ENCODE measurements at regions not wholly inside any gene's neighbourhood (a gene's known extent, or its start where the extent isn't known, plus 50 kb on each side); places are given as distances from the start of the nearest gene placed in this dataset.

GRCh38 chr3:75061806-75062205 is 447.3 kb upstream of the CNTN3 start:
- Mint-ChIP-seq H3K27ac (no peak overlapping the region), H3K27me3 (ENCODE audit: low read depth) (no peaks in the 10 kb centered on the region), H3K9me3 (ENCODE audit: insufficient read depth) (peaks cover 7% of the 10 kb centered on the region), H3K4me3 (no peak overlapping the region), H3K4me1 (ENCODE audit: low read depth) (no peaks in the 10 kb centered on the region), H3K36me3 (ENCODE audit: low read depth) (no peaks in the 10 kb centered on the region)
- CTCF ChIA-PET = no interaction called here
- no peak for DNase-seq
- no peak for ATAC-seq
- POLR2A ChIA-PET = no interaction called here

DNA sequence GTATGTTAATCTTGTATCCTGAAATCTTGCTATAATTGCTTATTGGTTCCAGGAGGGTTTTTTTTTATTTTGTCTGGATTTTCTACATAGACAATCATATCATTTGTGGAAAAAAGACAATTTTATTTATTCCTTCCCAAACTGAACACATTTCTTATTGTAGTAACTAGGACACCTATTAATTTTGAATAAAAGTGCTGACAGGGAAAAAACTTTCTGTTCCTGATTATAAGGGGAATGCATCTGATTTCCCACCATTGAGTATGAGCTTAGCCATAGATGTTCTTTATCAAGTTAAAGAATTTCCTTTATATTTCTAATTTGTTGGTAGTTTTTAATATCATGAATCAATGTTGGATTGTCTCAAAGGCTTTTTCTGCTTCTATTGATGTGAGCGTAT is 460.7 kb upstream of the CNTN3 start:
- ChIA-PET POLR2A (no interaction called here), CTCF (no interaction called here)
- Mint-ChIP-seq H3K4me1 (ENCODE audit: low read depth) (no peaks in the 10 kb centered on the region), H3K9me3 (ENCODE audit: insufficient read depth) (peaks cover 12% of the 10 kb centered on the region), H3K4me3 (no peak overlapping the region), H3K36me3 (ENCODE audit: low read depth) (no peaks in the 10 kb centered on the region), H3K27ac (no peak overlapping the region), H3K27me3 (ENCODE audit: low read depth) (no peaks in the 10 kb centered on the region)
- DNase-seq (no peak), ATAC-seq (no peak)

DNA sequence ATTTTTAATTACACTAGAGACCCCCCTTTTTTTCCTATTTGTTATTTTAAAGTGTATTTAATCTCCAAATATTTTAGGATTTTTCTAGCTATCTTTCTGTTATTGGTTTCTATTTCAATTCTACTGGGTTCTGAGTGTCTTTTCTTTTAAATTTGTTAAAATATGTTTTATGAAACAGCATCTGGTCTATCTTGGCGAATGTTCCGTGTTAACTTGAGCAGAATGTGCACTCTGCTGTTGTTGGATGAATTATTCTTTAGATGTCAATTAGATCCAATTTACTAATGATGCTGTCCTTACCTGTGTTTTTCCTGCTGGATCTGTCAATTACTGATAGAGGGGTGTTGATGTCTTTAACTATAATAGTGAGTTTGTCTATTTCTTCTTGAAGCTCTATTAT is 462.0 kb upstream of the CNTN3 start:
- Mint-ChIP-seq H3K4me1 (ENCODE audit: low read depth) (no peaks in the 10 kb centered on the region), H3K27me3 (ENCODE audit: low read depth) (no peaks in the 10 kb centered on the region), H3K27ac (no peak overlapping the region), H3K4me3 (no peak overlapping the region), H3K9me3 (ENCODE audit: insufficient read depth) (peaks cover 16% of the 10 kb centered on the region), H3K36me3 (ENCODE audit: low read depth) (no peaks in the 10 kb centered on the region)
- ATAC-seq (no peak), DNase-seq (no peak)
- ChIA-PET POLR2A (no interaction called here), CTCF (no interaction called here)

GRCh38 chr3:75078290-75078689 is 463.8 kb upstream of the CNTN3 start:
- peaks cover 16% of the 10 kb centered on the region for H3K9me3 Mint-ChIP-seq (ENCODE audit: insufficient read depth)
- H3K27me3 Mint-ChIP-seq (ENCODE audit: low read depth) = no peaks in the 10 kb centered on the region
- H3K36me3 Mint-ChIP-seq (ENCODE audit: low read depth) = no peaks in the 10 kb centered on the region
- ChIA-PET CTCF (no interaction called here), POLR2A (no interaction called here)
- H3K4me3 Mint-ChIP-seq = no peak overlapping the region
- no peak for DNase-seq
- no peak for ATAC-seq
- no peak overlapping the region for H3K27ac Mint-ChIP-seq
- H3K4me1 Mint-ChIP-seq (ENCODE audit: low read depth) = no peaks in the 10 kb centered on the region

DNA sequence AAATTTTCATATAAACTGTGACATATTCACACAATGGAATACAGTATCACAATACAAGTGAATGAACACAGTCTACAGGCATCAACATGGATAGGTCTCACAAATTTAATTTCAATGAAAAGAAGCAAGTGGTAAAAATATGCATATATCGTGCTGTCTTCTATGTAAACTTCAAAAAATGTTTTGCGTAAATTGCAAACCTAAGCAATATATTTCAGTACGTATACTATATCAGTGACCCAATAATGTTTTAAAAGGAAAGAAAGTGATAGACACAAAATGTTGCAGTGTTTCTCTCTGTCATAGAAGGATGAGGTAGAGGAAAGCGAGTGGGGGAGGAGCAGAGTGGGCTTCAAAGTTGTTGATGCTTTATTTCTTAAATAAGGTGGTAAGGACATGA is 468.4 kb upstream of the CNTN3 start:
- peaks cover 7% of the 10 kb centered on the region for H3K9me3 Mint-ChIP-seq (ENCODE audit: insufficient read depth)
- ChIA-PET CTCF (no interaction called here), POLR2A (no interaction called here)
- H3K36me3 Mint-ChIP-seq (ENCODE audit: low read depth) = no peaks in the 10 kb centered on the region
- no peak overlapping the region for H3K27ac Mint-ChIP-seq
- ATAC-seq (no peak), DNase-seq (no peak)
- H3K4me1 Mint-ChIP-seq (ENCODE audit: low read depth) = no peaks in the 10 kb centered on the region
- no peaks in the 10 kb centered on the region for H3K27me3 Mint-ChIP-seq (ENCODE audit: low read depth)
- no peak overlapping the region for H3K4me3 Mint-ChIP-seq

- Mint-ChIP-seq H3K4me1 (ENCODE audit: low read depth) (no peaks in the 10 kb centered on the region), H3K9me3 (ENCODE audit: insufficient read depth) (peaks cover 12% of the 10 kb centered on the region), H3K4me3 (no peak overlapping the region), H3K27me3 (ENCODE audit: low read depth) (no peaks in the 10 kb centered on the region), H3K27ac (no peak overlapping the region), H3K36me3 (ENCODE audit: low read depth) (no peaks in the 10 kb centered on the region)
- ATAC-seq (no peak), DNase-seq (no peak)
- ChIA-PET CTCF (no interaction called here), POLR2A (no interaction called here)
Measured at GRCh38 chr3:75089841-75090240, 475.4 kb upstream of the CNTN3 start.

DNA sequence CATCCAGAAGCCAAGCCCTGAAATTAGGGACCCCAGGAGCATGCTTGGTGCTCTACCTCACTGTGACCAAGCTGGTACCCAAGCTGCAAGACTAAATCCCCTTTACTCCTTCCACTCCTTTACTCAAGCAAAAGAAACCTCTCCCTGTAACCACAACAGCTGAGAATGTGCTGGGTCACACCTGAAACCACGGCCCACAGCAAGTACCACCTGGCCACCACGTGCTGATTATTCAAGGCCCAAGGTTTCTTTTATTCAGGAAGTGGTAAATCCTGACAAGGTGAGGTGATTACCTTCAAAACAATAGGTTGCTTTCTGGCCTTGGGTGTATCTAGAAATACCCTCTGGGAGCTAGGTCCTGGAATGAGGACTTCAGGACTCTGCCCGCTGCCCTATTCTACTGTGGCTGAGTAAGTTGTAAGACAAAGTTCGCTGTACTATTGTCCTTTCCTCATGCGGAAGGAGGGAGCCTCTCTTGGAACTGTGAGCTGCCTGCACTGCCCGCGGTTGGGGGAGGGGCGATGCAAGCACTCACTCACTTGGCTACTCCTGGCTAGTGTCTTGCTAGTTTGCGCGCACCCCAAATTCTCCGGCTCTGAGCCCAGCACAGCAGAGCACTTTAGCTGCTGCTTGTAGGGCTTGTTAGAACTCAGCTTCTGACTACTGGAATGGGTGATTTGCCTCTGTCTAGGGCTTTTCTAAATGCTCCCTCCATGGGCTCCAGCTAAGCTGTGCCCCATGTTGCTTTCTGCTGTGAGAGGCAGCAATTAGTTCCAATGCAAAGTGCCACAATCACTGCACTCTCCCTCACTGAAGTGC is 487.1 kb upstream of the CNTN3 start:
- CTCF ChIA-PET = no interaction called here
- peaks cover 20% of the 10 kb centered on the region for H3K9me3 Mint-ChIP-seq (ENCODE audit: insufficient read depth)
- ATAC-seq (no peak), DNase-seq (no peak)
- POLR2A ChIA-PET = no interaction called here
- no peaks in the 10 kb centered on the region for H3K4me1 Mint-ChIP-seq (ENCODE audit: low read depth)
- H3K36me3 Mint-ChIP-seq (ENCODE audit: low read depth) = no peaks in the 10 kb centered on the region
- no peaks in the 10 kb centered on the region for H3K27me3 Mint-ChIP-seq (ENCODE audit: low read depth)
- no peak overlapping the region for H3K4me3 Mint-ChIP-seq
- no peak overlapping the region for H3K27ac Mint-ChIP-seq

DNA sequence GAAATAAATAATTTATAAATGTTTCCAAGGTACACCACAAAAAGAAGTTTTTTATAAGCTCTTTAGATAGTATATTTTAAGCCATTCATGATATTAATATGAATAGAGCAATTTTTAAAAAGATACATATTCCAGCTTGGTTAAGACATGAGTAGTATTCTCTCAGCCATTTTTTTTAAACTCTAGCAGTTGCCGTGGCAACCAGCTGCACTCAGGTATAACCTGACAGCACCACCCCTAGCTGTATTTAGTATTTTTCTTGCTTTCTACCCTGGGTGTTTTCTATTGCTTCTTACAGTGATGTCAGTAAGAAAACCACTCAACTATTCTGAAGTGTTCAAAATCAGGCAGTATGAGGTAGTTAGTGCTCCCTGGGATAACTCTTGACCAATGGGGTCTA is 496.3 kb upstream of the CNTN3 start:
- POLR2A ChIA-PET = no interaction called here
- H3K27ac Mint-ChIP-seq = no peak overlapping the region
- H3K4me3 Mint-ChIP-seq = no peak overlapping the region
- no peaks in the 10 kb centered on the region for H3K36me3 Mint-ChIP-seq (ENCODE audit: low read depth)
- H3K4me1 Mint-ChIP-seq (ENCODE audit: low read depth) = no peaks in the 10 kb centered on the region
- DNase-seq = no peak
- no peaks in the 10 kb centered on the region for H3K27me3 Mint-ChIP-seq (ENCODE audit: low read depth)
- no peak for ATAC-seq
- no peaks in the 10 kb centered on the region for H3K9me3 Mint-ChIP-seq (ENCODE audit: insufficient read depth)
- CTCF ChIA-PET = no interaction called here

DNA sequence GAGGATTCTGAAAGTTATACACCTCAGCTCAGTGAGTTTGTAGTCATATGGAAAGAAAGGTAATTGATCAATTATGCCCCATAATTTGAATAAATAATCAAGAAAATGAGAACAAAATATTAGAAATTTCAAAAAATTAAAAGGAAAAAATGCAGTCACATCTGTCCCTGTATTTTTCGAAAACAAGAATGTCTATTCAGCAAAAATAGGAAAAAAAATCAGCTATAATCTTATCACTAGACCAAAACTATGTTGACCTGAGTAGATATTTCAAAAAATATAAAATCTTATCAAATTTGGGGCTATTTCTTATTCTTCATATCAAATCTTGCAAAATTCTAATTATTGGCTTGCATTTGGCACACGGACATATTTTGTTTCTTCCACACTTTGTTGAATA is 501.2 kb upstream of the CNTN3 start:
- H3K27ac Mint-ChIP-seq = no peak overlapping the region
- no peaks in the 10 kb centered on the region for H3K36me3 Mint-ChIP-seq (ENCODE audit: low read depth)
- ChIA-PET CTCF (no interaction called here), POLR2A (no interaction called here)
- H3K9me3 Mint-ChIP-seq (ENCODE audit: insufficient read depth) = peaks cover 4% of the 10 kb centered on the region
- no peak overlapping the region for H3K4me3 Mint-ChIP-seq
- DNase-seq (no peak), ATAC-seq (no peak)
- no peaks in the 10 kb centered on the region for H3K27me3 Mint-ChIP-seq (ENCODE audit: low read depth)
- no peaks in the 10 kb centered on the region for H3K4me1 Mint-ChIP-seq (ENCODE audit: low read depth)

GRCh38 chr3:75118779-75119178 is 504.3 kb upstream of the CNTN3 start:
- H3K4me1 Mint-ChIP-seq (ENCODE audit: low read depth) = no peaks in the 10 kb centered on the region
- ATAC-seq (no peak), DNase-seq (no peak)
- peaks cover 4% of the 10 kb centered on the region for H3K9me3 Mint-ChIP-seq (ENCODE audit: insufficient read depth)
- ChIA-PET CTCF (no interaction called here), POLR2A (no interaction called here)
- H3K27me3 Mint-ChIP-seq (ENCODE audit: low read depth) = no peaks in the 10 kb centered on the region
- H3K4me3 Mint-ChIP-seq = no peak overlapping the region
- H3K36me3 Mint-ChIP-seq (ENCODE audit: low read depth) = no peaks in the 10 kb centered on the region
- no peak overlapping the region for H3K27ac Mint-ChIP-seq

DNA sequence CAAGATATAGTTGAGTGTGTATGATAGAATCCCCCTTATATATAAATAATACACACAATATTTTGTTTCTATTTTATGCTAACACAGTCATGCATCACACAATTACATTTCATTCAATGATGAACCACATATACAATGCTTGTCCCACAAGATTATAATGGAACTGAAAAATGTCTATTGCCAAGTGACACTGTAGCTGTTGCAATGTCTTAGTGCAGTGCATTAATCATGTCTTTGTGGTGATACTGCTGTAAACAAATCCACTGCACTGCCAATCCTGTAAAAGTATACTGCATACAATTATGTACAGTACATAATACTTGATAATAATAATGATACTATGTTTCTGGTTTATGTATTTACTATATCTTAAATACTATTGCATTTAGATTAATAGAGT is 512.1 kb upstream of the CNTN3 start:
- no peaks in the 10 kb centered on the region for H3K27me3 Mint-ChIP-seq (ENCODE audit: low read depth)
- peaks cover 5% of the 10 kb centered on the region for H3K9me3 Mint-ChIP-seq (ENCODE audit: insufficient read depth)
- H3K4me1 Mint-ChIP-seq (ENCODE audit: low read depth) = no peaks in the 10 kb centered on the region
- H3K4me3 Mint-ChIP-seq = no peak overlapping the region
- ChIA-PET CTCF (no interaction called here), POLR2A (no interaction called here)
- no peak for DNase-seq
- ATAC-seq = no peak
- H3K36me3 Mint-ChIP-seq (ENCODE audit: low read depth) = no peaks in the 10 kb centered on the region
- H3K27ac Mint-ChIP-seq = no peak overlapping the region

GRCh38 chr3:75129101-75129500 is 514.6 kb upstream of the CNTN3 start:
- DNase-seq = no peak
- H3K36me3 Mint-ChIP-seq (ENCODE audit: low read depth) = no peaks in the 10 kb centered on the region
- H3K4me1 Mint-ChIP-seq (ENCODE audit: low read depth) = no peaks in the 10 kb centered on the region
- no peak for ATAC-seq
- CTCF ChIA-PET = no interaction called here
- no peak overlapping the region for H3K4me3 Mint-ChIP-seq
- H3K27me3 Mint-ChIP-seq (ENCODE audit: low read depth) = no peaks in the 10 kb centered on the region
- peaks cover 4% of the 10 kb centered on the region for H3K9me3 Mint-ChIP-seq (ENCODE audit: insufficient read depth)
- POLR2A ChIA-PET = no interaction called here
- no peak overlapping the region for H3K27ac Mint-ChIP-seq

DNA sequence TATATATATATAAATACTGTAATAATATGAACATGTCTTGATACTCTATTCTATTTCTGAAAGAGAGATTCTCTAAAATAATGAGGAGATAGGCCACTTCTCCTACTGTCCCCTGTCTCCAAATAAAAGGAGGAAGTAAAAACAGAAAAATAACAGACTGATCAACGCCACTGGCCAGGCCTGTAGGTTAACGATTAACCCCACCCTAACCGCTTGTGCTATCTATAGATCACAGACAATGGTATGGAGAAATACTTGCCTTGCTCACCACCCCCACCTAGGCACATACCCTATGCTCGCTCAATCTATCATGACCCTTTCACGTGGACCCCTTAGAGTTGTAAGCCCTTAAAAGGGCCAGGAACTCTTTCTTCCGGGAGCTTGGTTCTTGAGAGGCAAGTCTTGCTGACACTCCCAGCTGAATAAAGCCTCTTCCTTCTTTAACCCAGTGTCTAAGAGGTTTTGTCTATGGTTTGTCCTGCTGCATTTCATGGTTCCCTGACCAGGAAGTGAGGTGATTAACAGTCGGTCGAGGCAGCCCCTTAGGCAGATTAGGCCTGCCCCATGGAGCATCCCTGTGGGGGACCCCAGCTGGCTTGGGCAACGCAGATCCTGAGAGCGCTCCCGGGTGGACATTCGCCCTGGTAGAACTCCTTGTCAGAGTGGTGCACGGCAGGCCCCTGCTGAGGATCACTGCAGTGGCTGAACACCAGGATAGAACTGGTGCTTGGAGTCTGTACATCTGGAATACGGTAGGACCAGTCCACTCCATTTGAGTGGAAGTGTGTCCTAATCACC is 521.8 kb upstream of the CNTN3 start:
- ATAC-seq = no peak
- Mint-ChIP-seq H3K27ac (no peak overlapping the region), H3K27me3 (ENCODE audit: low read depth) (no peaks in the 10 kb centered on the region), H3K36me3 (ENCODE audit: low read depth) (no peaks in the 10 kb centered on the region), H3K4me1 (ENCODE audit: low read depth) (no peaks in the 10 kb centered on the region), H3K4me3 (no peak overlapping the region), H3K9me3 (ENCODE audit: insufficient read depth) (no peaks in the 10 kb centered on the region)
- CTCF ChIA-PET = no interaction called here
- no peak for DNase-seq
- POLR2A ChIA-PET = no interaction called here
